C4-2B (cell line): ENCODE measurements at regions not wholly inside any gene's neighbourhood (a gene's known extent, or its start where the extent isn't known, plus 50 kb on each side); places are given as distances from the start of the nearest gene placed in this dataset.

Experiments
- ZFX ChIP-seq: fragments of 450-650 bp; IDR thresholded peaks from 2 replicates; pipeline ENCODE4 v1.6.1; 2017
- TF ChIP-seq, protein P1 (sequence below): fragments of 450-650 bp; conservative IDR thresholded peaks from 2 replicates; pipeline ENCODE4 v1.5.1; 2017; ENCODE audit warnings: mild to moderate bottlenecking

DNA sequence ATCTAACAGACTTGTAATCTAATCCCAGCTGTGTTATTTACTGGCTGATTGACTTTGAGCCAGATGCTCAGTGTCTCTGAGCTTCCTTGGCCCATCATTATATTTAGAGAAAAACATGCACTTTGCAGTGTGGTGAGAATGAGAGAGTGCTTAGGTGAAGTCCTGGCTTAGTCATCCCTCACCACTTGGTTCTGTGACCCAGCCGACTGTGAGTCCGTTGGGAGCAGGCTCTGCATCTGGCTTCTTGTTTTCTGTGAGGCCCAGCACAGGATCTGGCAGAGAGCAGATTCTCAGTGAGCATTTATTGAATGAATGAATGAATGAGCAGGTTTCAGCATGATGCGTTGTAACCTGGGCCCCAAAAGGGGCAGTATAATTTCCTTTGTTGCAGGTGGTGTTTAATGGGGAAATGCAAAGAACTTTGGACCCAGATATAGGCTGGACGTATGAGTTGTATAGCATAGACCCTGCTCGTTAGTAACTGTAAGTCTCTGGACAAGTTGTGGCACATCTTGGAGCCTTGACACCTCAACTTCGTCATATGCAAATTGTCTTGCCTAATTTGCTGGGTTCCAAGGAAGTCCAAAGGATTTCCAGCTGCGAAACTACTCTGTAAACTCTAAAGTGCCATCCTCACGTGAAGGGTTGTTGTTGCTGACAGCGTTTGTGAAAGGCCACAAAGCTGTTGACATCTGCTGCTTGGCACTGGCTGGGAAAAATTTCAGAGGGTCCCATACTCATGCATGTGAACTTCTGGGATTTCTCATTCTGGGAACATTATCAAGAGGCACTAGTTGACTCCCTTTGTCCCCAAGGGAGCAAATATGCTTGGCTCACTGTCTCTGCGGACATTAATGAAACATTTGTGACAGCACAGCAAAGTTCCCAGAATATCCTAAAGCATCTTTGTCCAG lies 138.8 kb upstream of the USP24 start:
- TF ChIP-seq, protein P1, sequence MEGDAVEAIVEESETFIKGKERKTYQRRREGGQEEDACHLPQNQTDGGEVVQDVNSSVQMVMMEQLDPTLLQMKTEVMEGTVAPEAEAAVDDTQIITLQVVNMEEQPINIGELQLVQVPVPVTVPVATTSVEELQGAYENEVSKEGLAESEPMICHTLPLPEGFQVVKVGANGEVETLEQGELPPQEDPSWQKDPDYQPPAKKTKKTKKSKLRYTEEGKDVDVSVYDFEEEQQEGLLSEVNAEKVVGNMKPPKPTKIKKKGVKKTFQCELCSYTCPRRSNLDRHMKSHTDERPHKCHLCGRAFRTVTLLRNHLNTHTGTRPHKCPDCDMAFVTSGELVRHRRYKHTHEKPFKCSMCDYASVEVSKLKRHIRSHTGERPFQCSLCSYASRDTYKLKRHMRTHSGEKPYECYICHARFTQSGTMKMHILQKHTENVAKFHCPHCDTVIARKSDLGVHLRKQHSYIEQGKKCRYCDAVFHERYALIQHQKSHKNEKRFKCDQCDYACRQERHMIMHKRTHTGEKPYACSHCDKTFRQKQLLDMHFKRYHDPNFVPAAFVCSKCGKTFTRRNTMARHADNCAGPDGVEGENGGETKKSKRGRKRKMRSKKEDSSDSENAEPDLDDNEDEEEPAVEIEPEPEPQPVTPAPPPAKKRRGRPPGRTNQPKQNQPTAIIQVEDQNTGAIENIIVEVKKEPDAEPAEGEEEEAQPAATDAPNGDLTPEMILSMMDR: no peak
- TF ChIP-seq ZFX: no peak
